Spinal cord (tissue), 9 donors: ENCODE measurements at regions not wholly inside any gene's neighbourhood (a gene's known extent, or its start where the extent isn't known, plus 50 kb on each side); places are given as distances from the start of the nearest gene placed in this dataset.

Experiments
- DNase-seq, 6 donors: peaks; one replicate each; pipeline versions ENCODE4 v3.0.0 to v3.0.0-alpha.2; 2013 to 2015; ENCODE audit warnings: low spot score in 6 of 6, low read depth in 4 of 6
- H3K27ac ChIP-seq: one replicate; pipeline ENCODE4 v1.5.1; 2013; ENCODE audit warnings: low read depth, low read length, control low read depth
- H3K27me3 ChIP-seq: one replicate; pipeline ENCODE4 v1.6.1; 2013; ENCODE audit warnings: low read length; ENCODE audit not compliant: control insufficient read depth, insufficient read depth
- H3K36me3 ChIP-seq: one replicate; pipeline ENCODE4 v1.6.1; 2013; ENCODE audit warnings: low read length; ENCODE audit not compliant: control insufficient read depth, insufficient read depth
- H3K4me1 ChIP-seq: one replicate; pipeline ENCODE4 v1.6.1; 2013; ENCODE audit warnings: low read length; ENCODE audit not compliant: control insufficient read depth, insufficient read depth
- H3K4me3 ChIP-seq: one replicate; pipeline ENCODE4 v1.5.1; 2013; ENCODE audit warnings: low read depth, low read length, control low read depth
- H3K9me3 ChIP-seq: one replicate; pipeline ENCODE4 v1.6.1; 2013; ENCODE audit warnings: low read length; ENCODE audit not compliant: control insufficient read depth, insufficient read depth
- WGBS: methylation state at CpG from one replicate; pipeline ENCODE4 v1.1.5; 2013; ENCODE audit warnings: missing lambda C conversion rate; ENCODE audit not compliant: insufficient coverage; 5-methylcytosine and 5-hydroxymethylcytosine counted together
- donor health status: healthy.

DNA sequence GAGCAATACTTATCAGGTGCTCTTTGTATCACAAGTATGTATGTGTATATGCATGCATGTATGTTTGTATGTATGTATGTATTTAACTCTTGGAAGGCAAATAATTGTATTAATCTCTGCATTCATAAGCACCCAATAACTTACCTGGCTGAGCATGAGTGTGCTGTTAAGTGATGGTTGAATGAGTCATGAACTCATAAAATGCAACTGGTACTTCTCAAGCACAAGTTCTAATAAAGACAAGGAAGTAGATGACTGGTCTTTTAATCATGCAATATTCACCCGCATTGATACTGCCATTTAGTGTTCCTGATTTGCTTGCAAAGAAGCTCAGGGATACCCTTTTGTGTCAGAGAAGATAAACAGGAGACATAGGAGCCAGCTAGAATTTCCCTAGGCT is 204.9 kb upstream of the TRPM3 start:
- no peak overlapping the region for H3K27ac ChIP-seq
- H3K4me1 ChIP-seq, result no peaks in the 10 kb centered on the region
- no peak overlapping the region for H3K4me3 ChIP-seq
- H3K9me3 ChIP-seq, result no peaks in the 10 kb centered on the region
- H3K27me3 ChIP-seq, result no peaks in the 10 kb centered on the region
- WGBS, result no CpG with 5 or more reads among the region's 1 CpG
- no peaks in the 10 kb centered on the region for H3K36me3 ChIP-seq
- DNase-seq, result no peak

DNA sequence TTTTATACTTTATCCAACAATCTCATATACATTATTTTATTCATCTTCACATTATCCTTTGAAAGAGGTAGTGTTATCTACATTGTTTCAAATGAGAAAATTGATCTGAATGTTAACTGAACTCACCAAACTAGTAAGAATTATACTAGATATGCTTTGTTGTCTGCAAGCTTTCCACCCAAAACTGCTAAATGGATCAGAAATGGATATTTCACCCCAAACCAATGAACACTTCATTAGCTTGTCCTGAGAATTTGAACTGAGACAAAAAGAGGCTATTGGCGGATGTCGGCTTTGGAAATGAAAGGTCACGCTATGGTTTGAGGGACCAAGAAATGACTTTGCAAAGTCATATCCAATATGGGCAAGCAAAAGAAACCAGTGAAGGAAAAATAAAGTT is 201.9 kb upstream of the TRPM3 start:
- no peak for DNase-seq
- Histone ChIP-seq H3K9me3 (no peaks in the 10 kb centered on the region), H3K36me3 (no peaks in the 10 kb centered on the region), H3K27me3 (no peaks in the 10 kb centered on the region), H3K4me1 (no peaks in the 10 kb centered on the region), H3K27ac (no peak overlapping the region), H3K4me3 (no peak overlapping the region)
- WGBS, result 100% methylated on average over 2 of the region's 3 CpGs

DNA sequence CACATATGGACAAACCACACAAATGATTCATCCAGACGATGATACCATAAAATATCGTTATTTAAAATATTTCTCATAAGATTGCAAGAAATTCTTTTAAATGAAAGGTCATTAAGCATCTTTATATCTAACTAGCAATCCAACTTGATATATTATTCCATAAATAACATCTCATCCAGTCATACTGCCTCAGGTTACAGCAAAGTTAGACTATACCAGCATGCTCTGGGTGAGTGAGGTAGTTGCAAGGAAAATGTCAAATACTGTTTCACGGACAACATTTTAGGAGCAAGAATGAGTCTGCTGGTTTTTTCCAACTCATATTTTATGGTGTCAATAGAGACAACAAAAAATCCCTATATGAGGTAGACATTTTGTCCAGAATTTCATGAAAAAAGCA is 200.9 kb upstream of the TRPM3 start:
- H3K27ac ChIP-seq, result no peak overlapping the region
- no CpG with 5 or more reads among the region's 3 CpGs for WGBS
- no peaks in the 10 kb centered on the region for H3K36me3 ChIP-seq
- no peaks in the 10 kb centered on the region for H3K4me1 ChIP-seq
- no peaks in the 10 kb centered on the region for H3K9me3 ChIP-seq
- no peak overlapping the region for H3K4me3 ChIP-seq
- no peak for DNase-seq
- H3K27me3 ChIP-seq, result no peaks in the 10 kb centered on the region

DNA sequence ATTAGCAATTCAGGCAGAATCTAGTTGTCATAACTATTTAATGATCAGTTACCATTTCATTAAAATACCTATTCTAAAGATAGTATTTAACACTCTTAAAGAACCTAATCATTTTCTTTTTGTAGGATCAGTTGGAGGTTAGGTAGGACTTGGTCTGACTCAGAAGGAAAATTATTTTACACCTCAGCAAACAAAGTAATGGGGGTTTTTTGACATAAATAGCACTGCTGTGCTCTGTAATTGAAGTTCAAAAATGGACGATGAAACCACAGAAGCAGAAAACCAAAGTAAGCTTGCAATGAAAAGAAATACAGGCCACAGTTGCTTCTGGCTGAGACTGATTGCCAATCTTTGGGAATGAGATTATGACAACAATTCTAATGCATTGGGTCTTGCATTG is 187.0 kb upstream of the TRPM3 start:
- Histone ChIP-seq H3K4me1 (no peaks in the 10 kb centered on the region), H3K4me3 (no peak overlapping the region), H3K9me3 (no peaks in the 10 kb centered on the region), H3K36me3 (no peaks in the 10 kb centered on the region), H3K27me3 (no peaks in the 10 kb centered on the region), H3K27ac (no peak overlapping the region)
- 71% methylated on average over 1 of the region's 1 CpG for WGBS
- peak in 1 of 6 donors; percentile 13 for DNase-seq

DNA sequence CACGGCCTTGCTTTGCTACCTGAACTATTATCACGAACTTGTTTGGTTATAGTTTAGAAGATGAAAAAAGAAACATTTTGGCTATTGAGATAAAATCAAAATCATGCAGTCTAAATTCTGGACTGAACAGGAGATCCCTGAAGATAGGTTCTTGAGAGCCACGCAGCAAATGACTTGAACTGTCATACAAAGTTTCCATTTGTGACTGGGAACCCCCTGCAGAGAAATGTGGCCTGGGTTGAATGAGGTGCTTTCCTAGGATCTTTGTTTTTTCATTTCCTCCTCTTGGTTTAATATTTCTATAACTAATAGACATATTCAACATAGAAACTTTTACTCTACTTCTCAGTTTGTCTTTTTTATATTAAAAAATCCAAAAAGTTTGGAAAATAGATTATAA is 184.7 kb upstream of the TRPM3 start:
- Histone ChIP-seq H3K9me3 (no peaks in the 10 kb centered on the region), H3K27ac (no peak overlapping the region), H3K4me1 (no peaks in the 10 kb centered on the region), H3K27me3 (no peaks in the 10 kb centered on the region), H3K36me3 (no peaks in the 10 kb centered on the region), H3K4me3 (no peak overlapping the region)
- no peak for DNase-seq
- 83% methylated on average over 1 of the region's 3 CpGs for WGBS

DNA sequence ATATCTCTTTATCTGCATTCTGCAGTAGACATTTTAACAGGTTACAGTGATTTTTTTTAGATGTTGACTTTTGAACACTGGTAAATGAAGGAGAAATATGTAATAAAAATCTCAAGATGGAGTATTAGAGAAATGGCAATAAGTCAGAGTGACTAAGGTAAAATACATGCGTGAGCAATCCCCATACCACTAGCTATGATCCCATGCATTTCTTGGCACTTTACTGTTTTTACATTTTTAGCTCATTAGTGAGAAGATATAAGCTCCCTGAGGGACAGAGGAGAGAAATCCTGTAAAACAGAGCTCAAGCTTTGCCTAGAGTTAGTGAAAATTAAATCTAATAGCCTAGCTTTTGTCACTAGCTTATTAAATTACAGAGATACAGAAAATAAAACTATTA is 181.9 kb upstream of the TRPM3 start:
- DNase-seq, result no peak
- WGBS, result no CpG with 5 or more reads among the region's 1 CpG
- no peak overlapping the region for H3K27ac ChIP-seq
- H3K4me3 ChIP-seq, result no peak overlapping the region
- H3K36me3 ChIP-seq, result no peaks in the 10 kb centered on the region
- no peaks in the 10 kb centered on the region for H3K4me1 ChIP-seq
- H3K9me3 ChIP-seq, result no peaks in the 10 kb centered on the region
- no peaks in the 10 kb centered on the region for H3K27me3 ChIP-seq

DNA sequence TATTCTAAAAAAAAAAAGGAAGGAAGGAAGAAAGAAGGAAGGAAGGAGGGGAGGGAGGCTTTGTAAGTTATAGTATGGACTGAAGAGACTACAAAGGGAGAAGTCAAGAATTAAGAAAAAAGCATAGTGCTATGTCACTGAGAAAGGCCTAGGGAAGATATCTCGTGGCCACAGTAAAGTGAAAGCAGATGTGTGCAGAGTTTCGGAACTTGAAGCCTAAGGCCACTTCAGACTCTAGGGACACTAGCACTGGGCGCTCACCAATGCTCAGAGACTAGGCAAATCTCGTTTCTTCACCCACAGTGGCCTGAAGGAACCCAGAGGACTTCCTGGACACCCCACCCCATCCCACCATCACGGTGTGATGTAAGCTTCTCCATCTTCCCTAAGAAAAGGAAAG is 181.4 kb upstream of the TRPM3 start:
- H3K4me3 ChIP-seq, result no peak overlapping the region

DNA sequence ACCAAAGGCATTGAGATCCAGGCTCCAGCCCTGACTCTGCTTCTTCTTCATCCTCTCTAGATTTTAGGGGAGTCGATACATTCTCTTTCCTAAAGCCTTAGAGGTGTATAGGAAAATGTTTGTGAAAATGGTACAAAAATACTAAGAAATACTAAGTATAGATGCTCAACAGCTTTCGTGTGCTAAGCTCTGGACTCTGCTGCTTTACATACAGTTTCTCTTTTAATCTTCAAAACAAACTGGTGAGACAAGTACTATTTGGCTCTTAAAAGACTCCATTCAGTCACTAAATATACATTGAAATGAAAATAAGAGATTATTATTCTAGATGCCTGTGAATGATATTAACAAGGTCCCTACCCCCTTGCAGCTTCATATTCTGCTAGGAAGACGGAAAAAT is 174.5 kb upstream of the TRPM3 start:
- no peak overlapping the region for H3K4me3 ChIP-seq
- no peaks in the 10 kb centered on the region for H3K27me3 ChIP-seq
- H3K9me3 ChIP-seq, result no peaks in the 10 kb centered on the region
- no CpG with 5 or more reads among the region's 3 CpGs for WGBS
- H3K27ac ChIP-seq, result no peak overlapping the region
- H3K36me3 ChIP-seq, result no peaks in the 10 kb centered on the region
- H3K4me1 ChIP-seq, result no peaks in the 10 kb centered on the region
- no peak for DNase-seq

More for the DNA sequence above, 181.4 kb upstream of the TRPM3 start:
- Histone ChIP-seq H3K27ac (no peak overlapping the region), H3K4me1 (no peaks in the 10 kb centered on the region), H3K36me3 (no peaks in the 10 kb centered on the region), H3K27me3 (no peaks in the 10 kb centered on the region), H3K9me3 (no peaks in the 10 kb centered on the region)
- DNase-seq, result no peak
- WGBS, result 69% methylated on average over 2 of the region's 5 CpGs

DNA sequence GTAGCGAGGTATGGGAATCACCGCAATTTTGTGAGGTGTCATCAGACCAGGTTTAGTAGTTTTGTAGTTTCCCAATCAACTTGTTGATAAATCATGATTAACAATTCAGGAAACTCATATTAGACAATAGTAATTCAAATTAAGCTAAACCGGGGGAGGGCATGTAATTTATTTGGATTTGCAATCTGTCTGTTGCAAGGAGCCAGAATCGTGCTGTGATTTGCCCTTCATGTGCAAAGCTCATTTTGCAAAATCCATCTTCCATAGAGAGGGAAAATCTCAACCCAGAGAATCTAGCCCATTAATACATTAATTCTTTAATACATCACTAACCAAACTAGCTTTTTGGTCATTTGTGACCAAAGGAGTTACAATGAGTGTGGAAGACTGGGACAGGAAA is 164.7 kb upstream of the TRPM3 start:
- WGBS, result no CpG with 5 or more reads among the region's 4 CpGs
- Histone ChIP-seq H3K36me3 (no peaks in the 10 kb centered on the region), H3K27me3 (no peaks in the 10 kb centered on the region), H3K4me3 (no peak overlapping the region), H3K4me1 (peaks cover 4% of the 10 kb centered on the region), H3K9me3 (no peaks in the 10 kb centered on the region), H3K27ac (no peak overlapping the region)
- no peak for DNase-seq

DNA sequence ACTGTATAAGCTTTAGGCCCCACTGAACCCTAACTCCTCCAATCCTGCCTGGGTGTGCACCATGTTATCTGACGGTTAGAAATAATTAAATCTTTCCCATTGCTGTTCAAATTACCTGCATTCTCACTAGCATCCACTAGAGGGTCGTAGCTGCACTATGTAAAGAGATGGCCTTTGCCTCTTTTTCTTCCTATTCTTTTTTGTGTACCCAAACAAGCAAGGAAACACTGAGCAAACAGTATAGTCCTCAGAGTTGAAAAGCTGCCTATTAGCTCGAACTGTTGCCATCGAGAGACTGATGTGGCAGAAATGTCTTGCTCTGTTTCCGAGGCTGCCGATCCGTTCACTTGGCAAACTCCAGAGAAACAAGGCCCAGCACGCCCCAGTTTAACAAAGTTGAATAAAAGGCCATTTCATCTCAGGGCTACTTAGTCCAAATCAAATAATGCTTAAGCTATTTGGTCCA is 163.8 kb upstream of the TRPM3 start:
- H3K36me3 ChIP-seq, result no peaks in the 10 kb centered on the region
- WGBS, result 23% methylated on average over 8 of the region's 8 CpGs

More for the DNA sequence above, 163.8 kb upstream of the TRPM3 start:
- DNase-seq, result peak; percentile 69 to 96 (median 76)
- Histone ChIP-seq H3K27me3 (no peaks in the 10 kb centered on the region), H3K4me1 (peaks cover 4% of the 10 kb centered on the region), H3K9me3 (no peaks in the 10 kb centered on the region), H3K4me3 (no peak overlapping the region), H3K27ac (peak overlapping the region; percentile 10)
